ENCODE measurements at regions not wholly inside any gene's neighbourhood (a gene's known extent, or its start where the extent isn't known, plus 50 kb on each side); places are given as distances from the start of the nearest gene placed in this dataset.

GRCh38 chr5:175388531-175388930, 55.5 kb downstream of the DRD1 start:
- Mint-ChIP-seq H3K4me1 (no peaks in the 10 kb centered on the region), H3K4me3 (no peak overlapping the region), H3K27me3 (peaks cover 5% of the 10 kb centered on the region), H3K9me3 (no peaks in the 10 kb centered on the region), H3K36me3 (ENCODE audit: low read depth) (no peaks in the 10 kb centered on the region), H3K27ac (no peak overlapping the region)
- DNase-seq (no peak), ATAC-seq (no peak)

DNA sequence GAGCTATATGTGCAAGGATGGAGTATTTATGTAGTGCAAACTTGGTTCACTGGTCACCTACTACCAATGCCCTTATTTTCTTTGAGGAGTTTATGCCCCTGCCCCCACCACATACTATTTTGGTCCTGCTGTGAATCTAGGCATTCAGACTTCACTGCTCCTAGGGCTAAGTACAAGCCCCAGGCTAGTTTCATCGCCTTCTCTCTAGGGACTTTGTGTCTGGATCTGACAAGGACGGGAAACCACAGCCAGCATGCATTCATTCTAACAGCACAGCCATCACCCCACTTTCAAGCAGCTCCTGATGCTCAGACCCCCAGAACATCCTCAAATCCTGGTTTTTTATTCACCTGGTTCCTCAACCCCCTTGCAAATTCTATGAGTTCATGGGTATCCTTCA, 56.8 kb downstream of the DRD1 start:
- Mint-ChIP-seq H3K27ac (no peak overlapping the region), H3K4me3 (no peak overlapping the region), H3K4me1 (no peaks in the 10 kb centered on the region), H3K27me3 (peaks cover 12% of the 10 kb centered on the region), H3K9me3 (no peaks in the 10 kb centered on the region), H3K36me3 (ENCODE audit: low read depth) (no peaks in the 10 kb centered on the region)
- ATAC-seq (no peak), DNase-seq (no peak)

DNA sequence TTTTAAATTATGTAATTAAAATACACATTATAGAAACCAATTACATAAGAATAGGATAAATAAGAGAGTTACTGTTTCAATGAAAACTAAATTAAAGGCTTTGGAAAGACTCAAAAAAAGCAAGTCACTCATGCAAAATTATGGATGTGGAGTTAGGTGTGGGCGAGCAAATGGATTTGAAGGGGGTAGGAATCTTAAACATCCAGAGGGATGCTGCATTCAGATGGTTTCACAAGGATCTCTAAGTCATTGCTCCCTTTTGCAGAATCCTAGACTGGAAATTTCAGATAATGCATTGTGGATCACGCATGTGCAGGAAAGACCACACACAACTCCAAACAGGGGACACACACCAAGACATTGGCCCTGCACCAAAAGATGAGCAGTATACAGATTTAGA, 57.5 kb downstream of the DRD1 start:
- H3K36me3 Mint-ChIP-seq (ENCODE audit: low read depth), result no peaks in the 10 kb centered on the region
- H3K27ac Mint-ChIP-seq, result no peak overlapping the region
- no peak overlapping the region for H3K4me3 Mint-ChIP-seq
- H3K9me3 Mint-ChIP-seq, result no peaks in the 10 kb centered on the region
- ATAC-seq (no peak), DNase-seq (no peak)
- no peaks in the 10 kb centered on the region for H3K4me1 Mint-ChIP-seq
- peaks cover 12% of the 10 kb centered on the region for H3K27me3 Mint-ChIP-seq

DNA sequence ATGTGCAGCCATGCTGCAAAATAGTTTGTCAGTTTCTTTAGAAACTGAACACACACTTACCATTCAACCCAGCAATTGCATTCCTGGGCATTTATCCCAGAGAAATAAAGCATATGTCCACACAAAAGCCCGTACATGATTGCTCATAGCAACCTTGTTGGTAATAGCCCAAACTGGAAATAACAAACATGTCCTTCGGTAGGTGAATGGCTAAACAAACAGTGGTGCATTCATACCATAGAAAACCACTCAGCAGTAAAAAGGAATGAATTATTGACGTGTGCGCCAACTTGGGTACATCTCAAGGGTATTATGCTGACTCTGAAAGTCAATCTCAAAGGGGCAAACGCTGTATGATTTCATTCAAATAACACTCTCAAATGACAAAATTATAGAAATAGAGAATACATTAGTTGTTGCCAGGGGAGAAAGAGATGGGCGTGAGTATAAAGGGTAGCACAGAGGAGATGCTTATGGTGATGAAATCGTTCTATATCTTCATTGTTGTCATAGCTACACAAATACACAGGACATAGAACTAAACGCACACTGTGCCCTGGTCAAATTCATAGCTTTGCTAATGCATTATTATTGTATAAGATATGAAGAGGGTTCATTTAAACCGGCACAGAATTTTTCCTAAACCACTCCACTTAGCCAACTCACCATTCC, 58.2 kb downstream of the DRD1 start:
- H3K4me3 Mint-ChIP-seq, result no peak overlapping the region
- H3K9me3 Mint-ChIP-seq, result no peaks in the 10 kb centered on the region
- H3K4me1 Mint-ChIP-seq, result no peaks in the 10 kb centered on the region
- DNase-seq (no peak), ATAC-seq (no peak)
- no peaks in the 10 kb centered on the region for H3K36me3 Mint-ChIP-seq (ENCODE audit: low read depth)
- H3K27ac Mint-ChIP-seq, result no peak overlapping the region
- peaks cover 15% of the 10 kb centered on the region for H3K27me3 Mint-ChIP-seq

DNA sequence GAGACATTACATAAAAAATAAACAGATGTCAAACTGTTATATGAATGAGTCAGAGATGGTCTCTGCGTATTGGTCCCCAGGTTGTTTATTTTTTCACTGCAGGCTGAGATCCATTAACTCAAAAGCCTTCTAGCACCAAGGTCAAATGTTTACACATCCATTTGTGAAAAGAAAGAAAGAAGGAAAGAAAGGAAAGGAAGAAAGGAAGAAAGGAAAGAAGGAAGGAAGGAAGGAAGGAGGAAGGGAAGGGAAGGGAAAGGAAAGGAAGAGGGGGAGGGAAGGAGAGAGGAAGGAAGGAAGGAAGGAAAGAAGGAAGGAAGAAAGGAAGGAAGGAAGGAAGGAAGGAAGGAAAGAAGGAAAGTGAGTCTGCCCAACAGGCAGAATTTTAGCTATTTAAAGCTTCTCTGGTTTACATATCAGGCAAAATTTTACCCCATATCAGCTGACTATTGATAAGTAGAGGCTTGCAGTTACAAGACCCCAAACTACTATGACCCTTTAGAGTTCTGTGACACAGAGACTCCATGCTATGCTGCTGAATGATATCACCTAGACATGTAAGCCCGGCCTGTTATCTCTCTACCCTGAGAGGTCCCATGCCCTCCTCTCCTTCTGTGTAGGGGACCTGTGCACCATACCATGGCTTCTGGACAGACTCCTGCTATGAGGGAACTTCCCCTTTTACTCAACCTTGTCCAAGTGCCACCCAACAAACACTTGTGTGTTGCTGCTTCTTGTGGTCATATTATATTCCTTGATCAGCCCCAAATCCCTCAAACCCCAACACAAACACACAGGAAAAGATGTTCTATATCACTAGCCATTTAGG, 59.0 kb downstream of the DRD1 start:
- H3K36me3 Mint-ChIP-seq (ENCODE audit: low read depth), result no peaks in the 10 kb centered on the region
- no peaks in the 10 kb centered on the region for H3K4me1 Mint-ChIP-seq
- DNase-seq, result no peak
- H3K27me3 Mint-ChIP-seq, result peaks cover 15% of the 10 kb centered on the region
- ATAC-seq, result no peak
- no peak overlapping the region for H3K4me3 Mint-ChIP-seq
- H3K9me3 Mint-ChIP-seq, result no peaks in the 10 kb centered on the region
- no peak overlapping the region for H3K27ac Mint-ChIP-seq

- Mint-ChIP-seq H3K9me3 (no peaks in the 10 kb centered on the region), H3K4me1 (no peaks in the 10 kb centered on the region), H3K36me3 (ENCODE audit: low read depth) (no peaks in the 10 kb centered on the region), H3K27me3 (peaks cover 24% of the 10 kb centered on the region), H3K4me3 (no peak overlapping the region), H3K27ac (no peak overlapping the region)
- DNase-seq, result no peak
- ATAC-seq, result no peak
Observed at GRCh38 chr5:175383350-175383749, 60.6 kb downstream of the DRD1 start.

DNA sequence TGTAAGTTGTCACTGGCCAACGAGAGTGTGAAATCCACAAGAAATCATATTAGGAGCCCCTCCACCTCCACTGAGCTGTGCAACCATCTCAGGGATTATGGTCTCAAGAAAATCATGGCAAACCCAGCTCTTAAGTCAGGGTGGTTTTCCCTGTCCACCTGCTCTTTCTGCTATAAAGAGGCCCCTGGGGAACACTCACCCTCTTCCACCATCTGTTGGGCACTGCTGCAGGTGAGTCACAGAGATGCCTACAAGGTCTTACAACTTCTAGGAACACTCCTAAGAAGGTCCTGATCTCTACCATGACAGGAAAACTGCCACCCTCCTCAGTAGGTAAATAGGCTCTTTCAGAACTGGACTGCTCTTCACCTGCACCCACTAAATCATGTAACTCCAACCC, 61.8 kb downstream of the DRD1 start:
- DNase-seq, result no peak
- peaks cover 29% of the 10 kb centered on the region for H3K27me3 Mint-ChIP-seq
- no peaks in the 10 kb centered on the region for H3K9me3 Mint-ChIP-seq
- no peak overlapping the region for H3K4me3 Mint-ChIP-seq
- ATAC-seq, result no peak
- H3K4me1 Mint-ChIP-seq, result no peaks in the 10 kb centered on the region
- H3K27ac Mint-ChIP-seq, result no peak overlapping the region
- H3K36me3 Mint-ChIP-seq (ENCODE audit: low read depth), result no peaks in the 10 kb centered on the region

- Mint-ChIP-seq H3K36me3 (ENCODE audit: low read depth) (no peaks in the 10 kb centered on the region), H3K4me1 (no peaks in the 10 kb centered on the region), H3K9me3 (no peaks in the 10 kb centered on the region), H3K4me3 (no peak overlapping the region), H3K27me3 (peaks cover 29% of the 10 kb centered on the region), H3K27ac (no peak overlapping the region)
- ATAC-seq, result no peak
- no peak for DNase-seq
Observed at GRCh38 chr5:175381130-175381529, 62.9 kb downstream of the DRD1 start.

GRCh38 chr5:175380701-175381100, 63.3 kb downstream of the DRD1 start:
- Mint-ChIP-seq H3K4me3 (no peak overlapping the region), H3K9me3 (no peaks in the 10 kb centered on the region), H3K27me3 (peaks cover 32% of the 10 kb centered on the region), H3K4me1 (no peaks in the 10 kb centered on the region), H3K36me3 (ENCODE audit: low read depth) (no peaks in the 10 kb centered on the region), H3K27ac (no peak overlapping the region)
- ATAC-seq (no peak), DNase-seq (no peak)

GRCh38 chr5:175379867-175380266, 64.1 kb downstream of the DRD1 start:
- Mint-ChIP-seq H3K27ac (no peak overlapping the region), H3K36me3 (ENCODE audit: low read depth) (no peaks in the 10 kb centered on the region), H3K27me3 (peaks cover 32% of the 10 kb centered on the region), H3K9me3 (no peaks in the 10 kb centered on the region), H3K4me3 (no peak overlapping the region), H3K4me1 (no peaks in the 10 kb centered on the region)
- DNase-seq (no peak), ATAC-seq (no peak)

DNA sequence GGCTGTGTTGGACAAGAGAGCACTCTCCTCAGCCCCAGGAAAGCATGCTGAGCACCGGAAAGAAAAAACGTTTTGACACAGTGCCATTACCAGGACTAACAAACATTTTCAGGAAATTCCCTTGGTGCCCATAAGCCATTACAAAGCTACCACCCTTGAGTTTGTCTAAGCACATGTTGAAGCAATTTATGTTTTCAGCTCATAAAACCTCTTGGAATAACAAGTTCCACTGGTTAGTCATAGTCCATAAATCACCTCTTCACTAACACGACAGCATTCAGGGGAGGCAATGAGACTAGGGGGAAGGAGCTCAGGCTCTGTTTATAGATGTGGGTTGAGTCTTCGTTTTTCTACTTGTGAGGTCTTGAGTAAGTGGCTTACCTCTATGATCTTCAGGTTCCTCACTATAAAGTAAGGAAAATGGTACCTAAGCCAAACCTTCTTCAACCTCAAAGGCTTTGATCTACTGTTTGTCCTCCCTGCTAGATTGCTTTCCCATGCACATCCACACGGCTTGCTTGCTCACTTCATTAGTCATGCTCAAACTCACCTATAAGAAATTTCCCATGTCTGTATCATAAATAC, 65.4 kb downstream of the DRD1 start:
- Mint-ChIP-seq H3K36me3 (ENCODE audit: low read depth) (no peaks in the 10 kb centered on the region), H3K27me3 (peaks cover 28% of the 10 kb centered on the region), H3K27ac (no peak overlapping the region), H3K9me3 (no peaks in the 10 kb centered on the region), H3K4me1 (no peaks in the 10 kb centered on the region), H3K4me3 (no peak overlapping the region)
- DNase-seq (no peak), ATAC-seq (no peak)

DNA sequence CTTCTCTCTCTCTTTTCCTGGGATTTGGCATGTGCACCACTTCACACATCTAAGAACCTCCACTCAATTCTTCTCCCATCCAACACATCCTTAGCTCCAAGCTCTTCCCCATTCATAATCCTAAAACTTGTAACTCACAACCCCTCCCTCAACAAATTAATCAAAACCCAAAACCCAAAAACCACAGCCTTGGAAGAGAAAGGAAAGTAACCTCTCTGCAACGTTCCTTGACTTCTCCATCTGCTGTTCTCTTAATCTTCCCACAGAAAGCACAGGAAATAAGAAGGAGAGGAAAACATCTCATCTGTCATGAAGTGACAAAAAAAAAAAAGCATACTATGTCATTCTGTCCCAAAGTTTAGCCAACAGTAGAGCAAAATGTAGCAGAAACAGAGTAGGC, 66.2 kb downstream of the DRD1 start:
- H3K36me3 Mint-ChIP-seq (ENCODE audit: low read depth), result no peaks in the 10 kb centered on the region
- H3K4me1 Mint-ChIP-seq, result no peaks in the 10 kb centered on the region
- H3K9me3 Mint-ChIP-seq, result no peaks in the 10 kb centered on the region
- H3K27me3 Mint-ChIP-seq, result peaks cover 23% of the 10 kb centered on the region
- no peak overlapping the region for H3K27ac Mint-ChIP-seq
- no peak overlapping the region for H3K4me3 Mint-ChIP-seq
- ATAC-seq (no peak), DNase-seq (no peak)

DNA sequence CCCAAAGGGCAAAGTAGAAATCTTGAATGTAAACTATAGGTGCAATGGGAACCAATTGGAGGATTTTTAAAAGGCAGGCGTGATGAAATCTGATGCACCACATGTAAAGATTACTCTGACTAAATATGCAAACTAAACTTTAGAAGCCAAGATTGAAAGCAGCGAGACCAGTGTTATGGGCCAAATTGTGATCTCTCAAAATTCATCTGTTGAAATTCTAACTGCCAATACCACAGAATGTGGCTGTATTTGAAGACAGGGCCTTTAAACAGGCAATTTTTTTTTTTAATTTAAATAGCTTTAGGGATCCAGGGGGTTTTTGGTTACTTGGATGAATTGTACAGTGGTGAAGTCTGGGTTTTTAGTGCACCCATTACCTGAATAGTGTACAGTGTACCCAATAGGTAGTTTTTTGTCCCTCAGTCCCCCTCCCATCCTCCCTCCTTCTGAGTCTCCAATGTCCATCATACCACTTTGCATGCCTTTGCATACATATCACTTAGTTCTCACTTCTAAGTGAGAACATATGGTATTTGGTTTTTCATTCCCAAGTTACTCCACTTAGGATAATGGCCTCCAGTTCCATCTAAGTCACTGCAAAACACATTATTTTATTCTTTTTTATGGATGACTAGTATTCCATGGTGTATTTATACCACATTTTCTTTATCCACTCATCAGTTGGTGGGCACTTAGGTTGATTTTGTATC, 69.7 kb downstream of the DRD1 start:
- ATAC-seq, result no peak
- DNase-seq, result no peak
- H3K27me3 Mint-ChIP-seq, result peaks cover 21% of the 10 kb centered on the region
- H3K9me3 Mint-ChIP-seq, result no peaks in the 10 kb centered on the region
- H3K27ac Mint-ChIP-seq, result no peak overlapping the region
- H3K36me3 Mint-ChIP-seq (ENCODE audit: low read depth), result no peaks in the 10 kb centered on the region
- no peaks in the 10 kb centered on the region for H3K4me1 Mint-ChIP-seq
- H3K4me3 Mint-ChIP-seq, result no peak overlapping the region

DNA sequence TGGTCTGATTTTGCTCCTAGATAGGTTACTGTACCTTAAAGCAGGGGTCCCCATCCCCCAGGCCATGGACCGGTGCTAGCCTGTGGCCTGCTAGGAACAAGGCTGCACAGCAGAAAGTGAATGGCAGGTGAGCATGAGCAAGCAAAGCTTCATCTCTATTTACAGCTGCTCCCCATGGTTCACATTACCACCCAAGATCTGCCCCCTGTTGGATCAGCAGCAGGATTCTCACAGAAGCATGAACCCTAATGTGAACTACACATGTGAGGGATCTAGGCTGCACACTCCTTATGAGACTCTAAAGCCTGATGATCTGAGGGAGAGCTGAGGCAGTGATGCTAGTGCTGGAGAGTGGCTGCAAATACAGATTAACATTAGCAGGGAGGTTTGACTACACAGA, 78.1 kb downstream of the DRD1 start:
- Mint-ChIP-seq H3K4me3 (no peak overlapping the region), H3K9me3 (no peaks in the 10 kb centered on the region), H3K4me1 (no peaks in the 10 kb centered on the region), H3K27ac (no peak overlapping the region), H3K36me3 (ENCODE audit: low read depth) (no peaks in the 10 kb centered on the region), H3K27me3 (peaks cover 7% of the 10 kb centered on the region)
- no peak for ATAC-seq
- no peak for DNase-seq

- DNase-seq (no peak), ATAC-seq (no peak)
- H3K4me1 Mint-ChIP-seq, result no peaks in the 10 kb centered on the region
- no peak overlapping the region for H3K27ac Mint-ChIP-seq
- H3K36me3 Mint-ChIP-seq (ENCODE audit: low read depth), result no peaks in the 10 kb centered on the region
- no peaks in the 10 kb centered on the region for H3K9me3 Mint-ChIP-seq
- H3K4me3 Mint-ChIP-seq, result no peak overlapping the region
- H3K27me3 Mint-ChIP-seq, result peaks cover 6% of the 10 kb centered on the region
Observed at GRCh38 chr5:175363300-175363699, 80.7 kb downstream of the DRD1 start.
